A673 (cell line): ENCODE measurements at regions not wholly inside any gene's neighbourhood (a gene's known extent, or its start where the extent isn't known, plus 50 kb on each side); places are given as distances from the start of the nearest gene placed in this dataset.
A peak's percentile ranks its signal among the peaks of the same experiment; 100 is the strongest.

Experiments used
- BruUV-seq: library from RNA; stranded (reverse); fragments of 400-500 nt; replicated peaks from 2 replicates; lab custom pipeline; 2021; lab: Mats Ljungman, UMichigan
- CTCF ChIA-PET: fragments of 300-600 bp; sonication (Branson Sonifier 250); formaldehyde crosslinking; loops from one replicate; lab custom pipeline; 2022; ENCODE audit warnings: antibody characterized with exemption; lab: Charles Lee
- POLR2A ChIA-PET: fragments of 300-600 bp; sonication (Branson Sonifier 250); formaldehyde crosslinking; loops from one replicate; lab custom pipeline; 2022; ENCODE audit warnings: antibody characterized with exemption; ENCODE audit not compliant: low non-redundant PET; lab: Charles Lee
- DNase-seq: peaks from one replicate; pipeline ENCODE4 v3.0.0-alpha.2; 2015; ENCODE audit warnings: low spot score
- H3K27ac ChIP-seq: fragments of 200-600 bp; sonication (generic); 2 replicates; pipeline ENCODE4 v1.5.1; 2016; ENCODE audit warnings: mixed run types, low read depth, mild to moderate bottlenecking, mixed read lengths, antibody characterized with exemption, low read length; ENCODE audit not compliant: poor library complexity, severe bottlenecking
- H3K27me3 ChIP-seq: fragments of 200-600 bp; sonication (generic); replicated peaks from 2 replicates; pipeline ENCODE4 v1.6.1; 2017; ENCODE audit warnings: mixed run types, low read depth, mild to moderate bottlenecking, mixed read lengths, antibody characterized with exemption, low read length; ENCODE audit not compliant: insufficient read depth, poor library complexity
- H3K36me3 ChIP-seq: fragments of 200-600 bp; sonication (generic); 2 replicates; pipeline ENCODE4 v1.6.1; 2016; ENCODE audit warnings: mixed run types, mild to moderate bottlenecking, mixed read lengths, antibody characterized with exemption, low read length; ENCODE audit not compliant: insufficient read depth, poor library complexity, severe bottlenecking
- H3K4me1 ChIP-seq: fragments of 200-600 bp; sonication (generic); 2 replicates; pipeline ENCODE4 v1.6.1; 2017; ENCODE audit warnings: mixed run types, mild to moderate bottlenecking, mixed read lengths, antibody characterized with exemption, low read length; ENCODE audit not compliant: insufficient read depth, poor library complexity, severe bottlenecking
- H3K4me3 ChIP-seq: fragments of 200-600 bp; sonication (generic); 2 replicates; pipeline ENCODE4 v1.5.1; 2016; ENCODE audit warnings: low read depth, mixed run types, mild to moderate bottlenecking, mixed read lengths, low read length; ENCODE audit not compliant: poor library complexity, severe bottlenecking
- H3K9me3 ChIP-seq: fragments of 200-600 bp; sonication (generic); 2 replicates; pipeline ENCODE4 v1.6.1; 2016; ENCODE audit warnings: mixed run types, low read depth, mild to moderate bottlenecking, mixed read lengths, antibody characterized with exemption, low read length; ENCODE audit not compliant: poor library complexity, severe bottlenecking
- CTCF ChIP-seq: fragments of 300-800, 200-600 bp; sonication (generic); conservative IDR thresholded peaks from 2 replicates; pipeline ENCODE4 v1.5.1; 2017; ENCODE audit warnings: low read depth, mild to moderate bottlenecking, antibody characterized with exemption, low read length, moderate library complexity, mixed read lengths
- EZH2 ChIP-seq: fragments of 200-600 bp; sonication (generic); IDR thresholded peaks from 2 replicates; pipeline ENCODE4 v1.6.1; 2017; ENCODE audit warnings: borderline replicate concordance, low read depth, mild to moderate bottlenecking, mixed read lengths, antibody characterized with exemption, low read length; ENCODE audit not compliant: poor library complexity, severe bottlenecking
- intact Hi-C: fragments of 100-400 bp; cut with micrococcal nuclease; formaldehyde crosslinking; loops from one replicate; pipeline ENCODE4 v1.10.0; 2022; ENCODE audit not compliant: unreplicated experiment

- CTCF ChIA-PET = no interaction called here
- Histone ChIP-seq H3K4me1 (peaks cover 52% of the 10 kb centered on the region), H3K27me3 (no peaks in the 10 kb centered on the region), H3K9me3 (no peaks in the 10 kb centered on the region), H3K4me3 (no peak overlapping the region), H3K36me3 (no peaks in the 10 kb centered on the region), H3K27ac (no peak overlapping the region)
- TF ChIP-seq CTCF (peak; percentile 18; the same call in 1 of the 2 replicates), EZH2 (no peak)
- intact Hi-C loops = no loop called here
- POLR2A ChIA-PET = no interaction called here
- DNase-seq = no peak
- BruUV-seq = no TSS peak
These were observed 458.2 kb upstream of the JARID2 start for GRCh38 chr6:14787677-14788076.

- Histone ChIP-seq H3K27me3 (no peaks in the 10 kb centered on the region), H3K9me3 (no peaks in the 10 kb centered on the region), H3K4me1 (peaks cover 57% of the 10 kb centered on the region), H3K4me3 (no peak overlapping the region), H3K27ac (peak overlapping the region; percentile 72), H3K36me3 (no peaks in the 10 kb centered on the region)
- no peak for TF ChIP-seq CTCF
- TF ChIP-seq EZH2 = no peak
- no peak for DNase-seq
- intact Hi-C loops = loop anchor here (10.0 kb wide), 1 partner anchor 295 kb away; no protein-coding TSS in a partner anchor
- no TSS peak for BruUV-seq
- CTCF ChIA-PET = no interaction called here
- POLR2A ChIA-PET = interaction anchor here (0.5 kb wide), 1 partner anchor 195 kb away, joined by 9 read pairs; no protein-coding TSS in a partner anchor
These were observed 455.9 kb upstream of the JARID2 start for GRCh38 chr6:14789996-14790395.

- BruUV-seq = no TSS peak
- peaks cover 57% of the 10 kb centered on the region for H3K4me1 ChIP-seq
- TF ChIP-seq EZH2 (no peak), CTCF (no peak)
- ChIA-PET POLR2A (no interaction called here), CTCF (no interaction called here)
- H3K27ac ChIP-seq = peak overlapping the region; percentile 72
- intact Hi-C loops = loop anchor here (10.0 kb wide), 1 partner anchor 296 kb away; no protein-coding TSS in a partner anchor
- H3K27me3 ChIP-seq = no peaks in the 10 kb centered on the region
- H3K4me3 ChIP-seq = no peak overlapping the region
- H3K9me3 ChIP-seq = no peaks in the 10 kb centered on the region
- H3K36me3 ChIP-seq = no peaks in the 10 kb centered on the region
- DNase-seq = no peak
These were observed 454.9 kb upstream of the JARID2 start for GRCh38 chr6:14790976-14791375.
